ENCODE measurements at regions not wholly inside any gene's neighbourhood (a gene's known extent, or its start where the extent isn't known, plus 50 kb on each side); places are given as distances from the start of the nearest gene placed in this dataset.

DNA sequence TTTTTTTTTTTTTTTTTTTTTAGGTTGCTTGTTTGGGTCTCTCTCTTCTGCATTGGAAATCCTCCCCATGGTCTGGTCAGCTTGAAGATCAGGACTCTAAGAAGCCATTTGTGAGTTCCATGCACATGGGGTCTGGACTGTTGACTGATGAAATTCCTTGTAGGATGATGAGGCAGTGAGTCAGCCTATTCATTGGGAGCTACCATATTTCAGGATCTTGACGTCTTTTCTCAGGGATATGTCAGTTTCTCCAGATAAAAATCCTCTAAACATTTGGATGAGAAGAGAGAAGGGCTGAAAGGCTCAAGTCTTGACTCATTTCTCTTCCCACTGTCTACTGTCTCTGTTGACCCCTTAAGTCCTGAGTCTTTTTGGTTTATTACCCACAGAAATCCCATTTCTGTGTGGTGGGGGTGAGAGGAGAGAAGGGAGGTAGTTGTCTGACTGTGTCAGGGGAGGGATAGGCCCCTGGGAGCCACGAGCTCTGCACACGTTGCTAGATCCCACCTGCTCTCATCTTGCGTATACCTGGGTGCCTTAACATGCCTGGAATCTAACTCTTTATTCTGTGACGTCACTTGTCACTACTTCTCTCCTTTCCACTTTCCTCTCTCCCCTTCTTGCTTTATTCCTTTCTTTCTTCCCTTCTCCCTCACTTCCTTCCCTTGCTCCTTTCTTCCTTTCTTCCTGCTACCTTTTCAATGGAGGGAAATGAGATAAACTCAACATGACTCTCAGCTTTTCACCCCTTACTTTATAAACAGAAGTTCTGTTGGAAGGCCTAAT, 333.1 kb upstream of the XYLT1 start:
- TF ChIP-seq, protein P1, sequence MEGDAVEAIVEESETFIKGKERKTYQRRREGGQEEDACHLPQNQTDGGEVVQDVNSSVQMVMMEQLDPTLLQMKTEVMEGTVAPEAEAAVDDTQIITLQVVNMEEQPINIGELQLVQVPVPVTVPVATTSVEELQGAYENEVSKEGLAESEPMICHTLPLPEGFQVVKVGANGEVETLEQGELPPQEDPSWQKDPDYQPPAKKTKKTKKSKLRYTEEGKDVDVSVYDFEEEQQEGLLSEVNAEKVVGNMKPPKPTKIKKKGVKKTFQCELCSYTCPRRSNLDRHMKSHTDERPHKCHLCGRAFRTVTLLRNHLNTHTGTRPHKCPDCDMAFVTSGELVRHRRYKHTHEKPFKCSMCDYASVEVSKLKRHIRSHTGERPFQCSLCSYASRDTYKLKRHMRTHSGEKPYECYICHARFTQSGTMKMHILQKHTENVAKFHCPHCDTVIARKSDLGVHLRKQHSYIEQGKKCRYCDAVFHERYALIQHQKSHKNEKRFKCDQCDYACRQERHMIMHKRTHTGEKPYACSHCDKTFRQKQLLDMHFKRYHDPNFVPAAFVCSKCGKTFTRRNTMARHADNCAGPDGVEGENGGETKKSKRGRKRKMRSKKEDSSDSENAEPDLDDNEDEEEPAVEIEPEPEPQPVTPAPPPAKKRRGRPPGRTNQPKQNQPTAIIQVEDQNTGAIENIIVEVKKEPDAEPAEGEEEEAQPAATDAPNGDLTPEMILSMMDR (IDR thresholded peaks at IDR 0.05), result no peak
- no peak overlapping the region for H3K27ac ChIP-seq
- no peaks in the 10 kb centered on the region for H3K36me3 ChIP-seq
- H3K4me3 ChIP-seq, result no peak overlapping the region
- DNase-seq (ENCODE audit: low spot score in 2 of 2), result no peak
- H3K9me3 ChIP-seq, result no peaks in the 10 kb centered on the region
- H3K4me1 ChIP-seq, result no peaks in the 10 kb centered on the region
- intact Hi-C loops (cut with DNase I), result no loop called here
- no peaks in the 10 kb centered on the region for H3K27me3 ChIP-seq

- intact Hi-C loops (cut with DNase I), result no loop called here
- Histone ChIP-seq H3K27ac (no peak overlapping the region), H3K9me3 (no peaks in the 10 kb centered on the region), H3K27me3 (no peaks in the 10 kb centered on the region), H3K4me1 (no peaks in the 10 kb centered on the region), H3K36me3 (no peaks in the 10 kb centered on the region), H3K4me3 (no peak overlapping the region)
- DNase-seq (ENCODE audit: low spot score in 2 of 2), result no peak
- TF ChIP-seq, protein P1 (IDR thresholded peaks at IDR 0.05), result no peak
Measured at GRCh38 chr16:17802571-17802970, 331.8 kb upstream of the XYLT1 start.

- H3K36me3 ChIP-seq, result no peaks in the 10 kb centered on the region
- intact Hi-C loops (cut with DNase I), result no loop called here
- H3K9me3 ChIP-seq, result no peaks in the 10 kb centered on the region
- no peaks in the 10 kb centered on the region for H3K27me3 ChIP-seq
- no peaks in the 10 kb centered on the region for H3K4me1 ChIP-seq
- no peak overlapping the region for H3K4me3 ChIP-seq
- TF ChIP-seq, protein P1 (IDR thresholded peaks at IDR 0.05), result no peak
- no peak for DNase-seq (ENCODE audit: low spot score in 2 of 2)
- H3K27ac ChIP-seq, result no peak overlapping the region
Measured at GRCh38 chr16:17801068-17801467, 330.3 kb upstream of the XYLT1 start.

- DNase-seq (ENCODE audit: low spot score in 2 of 2), result no peak
- no peak overlapping the region for H3K27ac ChIP-seq
- H3K4me1 ChIP-seq, result no peaks in the 10 kb centered on the region
- no peaks in the 10 kb centered on the region for H3K27me3 ChIP-seq
- no peak overlapping the region for H3K4me3 ChIP-seq
- no peaks in the 10 kb centered on the region for H3K36me3 ChIP-seq
- intact Hi-C loops (cut with DNase I), result no loop called here
- H3K9me3 ChIP-seq, result no peaks in the 10 kb centered on the region
- TF ChIP-seq, protein P1 (IDR thresholded peaks at IDR 0.05), result no peak
Measured at GRCh38 chr16:17798716-17799115, 328.0 kb upstream of the XYLT1 start.

- no peak for DNase-seq (ENCODE audit: low spot score in 2 of 2)
- TF ChIP-seq, protein P1 (IDR thresholded peaks at IDR 0.05), result no peak
- no peaks in the 10 kb centered on the region for H3K9me3 ChIP-seq
- intact Hi-C loops (cut with DNase I), result no loop called here
- H3K27me3 ChIP-seq, result no peaks in the 10 kb centered on the region
- no peak overlapping the region for H3K4me3 ChIP-seq
- no peak overlapping the region for H3K27ac ChIP-seq
- H3K4me1 ChIP-seq, result no peaks in the 10 kb centered on the region
- no peaks in the 10 kb centered on the region for H3K36me3 ChIP-seq
Measured at GRCh38 chr16:17793354-17793753, 322.6 kb upstream of the XYLT1 start.
